ENCODE measurements at regions not wholly inside any gene's neighbourhood (a gene's known extent, or its start where the extent isn't known, plus 50 kb on each side); places are given as distances from the start of the nearest gene placed in this dataset.

DNA sequence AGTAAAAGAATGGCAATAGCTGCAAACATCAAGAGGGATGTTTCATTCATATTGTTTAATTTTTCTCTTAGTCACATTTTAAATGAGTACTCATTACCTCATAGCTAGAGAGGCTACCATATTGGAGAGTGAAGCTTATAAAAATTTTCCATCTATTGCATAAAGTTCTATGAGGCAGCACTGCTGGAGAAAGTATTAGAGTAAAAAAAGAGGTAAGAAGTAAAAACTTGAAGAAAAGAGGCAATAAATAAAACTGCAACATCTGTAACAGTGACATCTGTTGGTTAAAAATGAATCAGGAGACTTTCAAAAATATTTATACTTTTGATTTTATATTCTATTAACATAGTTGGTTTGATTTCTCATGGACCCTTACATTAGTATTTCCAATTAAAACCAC is 284.5 kb upstream of the SEMA3D start:
- no peaks in the 10 kb centered on the region for H3K36me3 ChIP-seq (ENCODE audit: low read depth)
- intact Hi-C loops (cut with DNase I, micrococcal nuclease): no loop called here
- no peak overlapping the region for H3K4me3 ChIP-seq
- DNase-seq: no peak
- H3K4me1 ChIP-seq (ENCODE audit: low read depth): no peaks in the 10 kb centered on the region
- no peaks in the 10 kb centered on the region for H3K9me3 ChIP-seq
- TF ChIP-seq, protein P1, sequence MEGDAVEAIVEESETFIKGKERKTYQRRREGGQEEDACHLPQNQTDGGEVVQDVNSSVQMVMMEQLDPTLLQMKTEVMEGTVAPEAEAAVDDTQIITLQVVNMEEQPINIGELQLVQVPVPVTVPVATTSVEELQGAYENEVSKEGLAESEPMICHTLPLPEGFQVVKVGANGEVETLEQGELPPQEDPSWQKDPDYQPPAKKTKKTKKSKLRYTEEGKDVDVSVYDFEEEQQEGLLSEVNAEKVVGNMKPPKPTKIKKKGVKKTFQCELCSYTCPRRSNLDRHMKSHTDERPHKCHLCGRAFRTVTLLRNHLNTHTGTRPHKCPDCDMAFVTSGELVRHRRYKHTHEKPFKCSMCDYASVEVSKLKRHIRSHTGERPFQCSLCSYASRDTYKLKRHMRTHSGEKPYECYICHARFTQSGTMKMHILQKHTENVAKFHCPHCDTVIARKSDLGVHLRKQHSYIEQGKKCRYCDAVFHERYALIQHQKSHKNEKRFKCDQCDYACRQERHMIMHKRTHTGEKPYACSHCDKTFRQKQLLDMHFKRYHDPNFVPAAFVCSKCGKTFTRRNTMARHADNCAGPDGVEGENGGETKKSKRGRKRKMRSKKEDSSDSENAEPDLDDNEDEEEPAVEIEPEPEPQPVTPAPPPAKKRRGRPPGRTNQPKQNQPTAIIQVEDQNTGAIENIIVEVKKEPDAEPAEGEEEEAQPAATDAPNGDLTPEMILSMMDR (IDR thresholded peaks at IDR 0.05): no peak
- ATAC-seq: no peak

DNA sequence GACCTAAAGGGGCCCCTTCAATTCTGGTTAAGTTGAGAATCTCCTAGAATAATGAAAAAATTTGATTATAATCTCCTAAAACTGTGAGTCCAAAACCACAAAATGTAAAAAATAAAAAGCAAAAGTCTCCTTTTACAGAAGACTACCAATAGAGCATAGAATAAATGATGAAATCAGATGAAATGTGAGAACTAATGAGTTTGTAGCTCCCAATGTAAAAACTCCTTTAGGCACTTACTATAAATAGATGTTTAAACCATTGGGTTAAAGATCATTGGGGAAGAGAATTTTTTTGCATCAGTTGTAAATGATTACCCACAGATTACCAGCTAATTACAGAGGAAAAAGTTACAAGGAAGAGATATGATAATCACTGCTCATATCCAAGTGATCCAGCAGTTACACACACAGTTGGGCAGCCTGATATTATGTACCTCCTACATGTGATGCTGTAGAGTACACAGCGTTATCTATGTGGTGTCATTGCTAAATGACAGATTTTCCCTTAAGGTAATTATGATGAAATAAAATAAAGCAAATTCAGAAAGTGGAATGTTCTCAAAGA is 282.7 kb upstream of the SEMA3D start:
- intact Hi-C loops (cut with DNase I, micrococcal nuclease): no loop called here
- TF ChIP-seq, protein P1 (IDR thresholded peaks at IDR 0.05): no peak
- no peak overlapping the region for H3K4me3 ChIP-seq
- H3K9me3 ChIP-seq: no peaks in the 10 kb centered on the region
- H3K36me3 ChIP-seq (ENCODE audit: low read depth): no peaks in the 10 kb centered on the region
- ATAC-seq: no peak
- no peaks in the 10 kb centered on the region for H3K4me1 ChIP-seq (ENCODE audit: low read depth)
- DNase-seq: no peak

DNA sequence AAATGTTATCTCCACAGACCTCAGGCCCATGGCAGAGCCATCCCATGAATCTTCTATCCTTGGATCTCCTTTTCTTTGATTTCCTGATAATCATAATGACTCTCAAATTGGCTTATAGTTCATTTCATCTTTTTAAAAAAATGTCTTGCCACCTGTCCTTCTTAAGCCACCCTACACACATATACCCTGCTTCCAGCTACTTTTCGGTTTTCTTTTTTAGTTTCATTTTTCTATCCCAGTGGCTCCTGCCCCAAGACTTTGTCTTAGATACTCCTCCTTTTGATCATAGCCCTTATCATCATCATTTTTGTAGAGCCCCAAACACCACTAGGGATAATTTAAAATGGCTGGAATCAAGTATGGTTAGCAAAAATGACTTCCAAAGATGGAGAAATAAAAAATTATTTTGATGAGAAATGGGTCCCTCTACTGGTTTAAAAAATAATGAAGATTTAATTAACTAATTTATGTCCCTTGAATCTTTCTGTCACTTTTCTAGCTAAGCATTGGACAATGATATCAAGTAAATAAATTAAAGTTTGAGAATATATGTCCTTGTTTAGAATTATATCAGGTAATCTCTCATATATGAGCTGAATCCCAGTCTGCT is 277.3 kb upstream of the SEMA3D start:
- H3K4me3 ChIP-seq: no peak overlapping the region
- H3K4me1 ChIP-seq (ENCODE audit: low read depth): no peaks in the 10 kb centered on the region
- ATAC-seq (no peak), DNase-seq (no peak)
- no peaks in the 10 kb centered on the region for H3K36me3 ChIP-seq (ENCODE audit: low read depth)
- H3K9me3 ChIP-seq: no peaks in the 10 kb centered on the region
- intact Hi-C loops (cut with DNase I, micrococcal nuclease): no loop called here
- TF ChIP-seq, protein P1 (IDR thresholded peaks at IDR 0.05): no peak

DNA sequence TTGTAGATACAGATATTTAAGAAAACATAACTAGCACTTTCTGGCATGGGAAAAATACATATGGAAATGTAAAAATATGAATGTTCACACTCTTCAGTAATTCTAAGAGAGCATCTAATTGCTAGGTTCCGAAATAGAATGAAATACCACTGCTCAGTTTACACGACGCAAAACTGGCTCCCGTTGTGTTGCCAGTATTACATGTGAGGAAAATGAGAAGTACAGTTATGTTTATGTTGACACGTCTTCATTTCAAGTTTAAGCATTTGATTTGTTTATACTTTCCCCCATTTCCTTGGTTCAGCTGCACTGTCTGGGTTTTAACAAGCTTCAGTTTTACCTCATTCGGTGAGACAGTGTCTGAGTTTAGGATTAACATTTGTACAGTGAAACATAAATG is 275.8 kb upstream of the SEMA3D start:
- no peaks in the 10 kb centered on the region for H3K4me1 ChIP-seq (ENCODE audit: low read depth)
- DNase-seq (no peak), ATAC-seq (no peak)
- no peak overlapping the region for H3K4me3 ChIP-seq
- no peaks in the 10 kb centered on the region for H3K9me3 ChIP-seq
- TF ChIP-seq, protein P1 (IDR thresholded peaks at IDR 0.05): no peak
- H3K36me3 ChIP-seq (ENCODE audit: low read depth): no peaks in the 10 kb centered on the region
- intact Hi-C loops (cut with DNase I, micrococcal nuclease): no loop called here

DNA sequence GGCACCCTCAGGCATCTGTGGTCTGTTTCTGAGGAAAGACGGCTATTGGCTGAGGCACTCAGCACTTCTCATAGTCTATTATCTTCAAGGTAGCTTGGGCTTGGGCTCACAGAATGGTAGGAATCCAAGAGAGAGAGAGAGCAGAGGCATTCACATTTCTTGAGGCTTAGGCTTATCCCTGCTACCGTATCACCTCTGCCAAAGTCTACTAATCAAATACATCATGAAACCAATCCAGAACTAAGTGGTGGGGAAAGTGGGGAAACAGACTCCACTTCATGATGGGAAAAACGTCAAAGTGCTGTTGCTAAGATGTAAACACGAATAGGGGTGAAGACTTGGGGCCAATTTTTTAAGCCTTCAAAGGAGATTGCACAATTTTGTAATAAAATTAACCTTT is 271.1 kb upstream of the SEMA3D start:
- Histone ChIP-seq H3K9me3 (no peaks in the 10 kb centered on the region), H3K4me3 (no peak overlapping the region), H3K36me3 (ENCODE audit: low read depth) (no peaks in the 10 kb centered on the region), H3K4me1 (ENCODE audit: low read depth) (no peaks in the 10 kb centered on the region)
- ATAC-seq: no peak
- DNase-seq: no peak
- intact Hi-C loops (cut with DNase I, micrococcal nuclease): no loop called here
- TF ChIP-seq, protein P1 (IDR thresholded peaks at IDR 0.05): no peak

DNA sequence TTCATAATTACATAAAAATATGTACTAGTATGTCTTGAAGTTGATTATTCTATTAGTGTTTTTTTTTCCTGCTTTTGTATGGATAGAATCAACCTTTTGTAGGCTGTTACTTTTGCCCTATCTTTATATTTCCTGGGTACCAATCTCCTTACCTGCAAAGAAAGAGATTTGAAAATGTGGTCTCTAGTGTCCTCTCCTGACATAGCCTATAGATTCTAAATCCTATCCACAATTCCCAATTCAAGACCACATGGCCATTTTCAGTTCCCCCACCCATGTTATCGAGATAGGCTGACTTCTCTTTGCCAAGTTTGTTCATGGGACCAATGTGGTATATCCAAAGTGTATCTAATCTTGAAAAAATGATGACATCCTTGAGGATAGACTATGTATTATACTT is 269.4 kb upstream of the SEMA3D start:
- no peak for DNase-seq
- intact Hi-C loops (cut with DNase I, micrococcal nuclease): no loop called here
- Histone ChIP-seq H3K4me3 (no peak overlapping the region), H3K4me1 (ENCODE audit: low read depth) (no peaks in the 10 kb centered on the region), H3K36me3 (ENCODE audit: low read depth) (no peaks in the 10 kb centered on the region), H3K9me3 (no peaks in the 10 kb centered on the region)
- no peak for ATAC-seq
- TF ChIP-seq, protein P1 (IDR thresholded peaks at IDR 0.05): no peak
